ENCODE measurements at regions not wholly inside any gene's neighbourhood (a gene's known extent, or its start where the extent isn't known, plus 50 kb on each side); places are given as distances from the start of the nearest gene placed in this dataset.
"Not testable (repeated sequence)": the region's sequence is repeated elsewhere in the genome, so short reads cannot be mapped to it uniquely, and the experiment has no call there.

DNA sequence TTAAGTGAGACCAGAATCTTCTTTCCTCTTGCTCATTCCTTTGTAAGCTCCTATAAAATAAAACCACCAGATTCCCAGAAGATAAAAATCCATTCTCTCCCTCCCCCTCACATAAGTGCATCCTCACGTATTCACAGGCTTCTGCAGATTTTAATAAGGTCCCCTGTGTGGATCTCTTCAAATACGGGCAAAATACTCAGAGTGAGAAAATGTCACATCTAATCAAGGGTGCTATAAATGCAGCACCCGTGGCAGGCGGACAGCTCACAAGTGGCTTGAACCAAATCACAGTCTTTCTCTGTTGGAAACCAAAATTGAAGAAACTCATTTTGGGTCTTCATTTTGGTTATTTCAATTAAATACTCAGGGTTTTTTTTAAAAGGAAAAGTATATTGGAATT is 212.9 kb upstream of the CMC1 start:
- no peak for DNase-seq (ENCODE audit: insufficient read length, low spot score)

DNA sequence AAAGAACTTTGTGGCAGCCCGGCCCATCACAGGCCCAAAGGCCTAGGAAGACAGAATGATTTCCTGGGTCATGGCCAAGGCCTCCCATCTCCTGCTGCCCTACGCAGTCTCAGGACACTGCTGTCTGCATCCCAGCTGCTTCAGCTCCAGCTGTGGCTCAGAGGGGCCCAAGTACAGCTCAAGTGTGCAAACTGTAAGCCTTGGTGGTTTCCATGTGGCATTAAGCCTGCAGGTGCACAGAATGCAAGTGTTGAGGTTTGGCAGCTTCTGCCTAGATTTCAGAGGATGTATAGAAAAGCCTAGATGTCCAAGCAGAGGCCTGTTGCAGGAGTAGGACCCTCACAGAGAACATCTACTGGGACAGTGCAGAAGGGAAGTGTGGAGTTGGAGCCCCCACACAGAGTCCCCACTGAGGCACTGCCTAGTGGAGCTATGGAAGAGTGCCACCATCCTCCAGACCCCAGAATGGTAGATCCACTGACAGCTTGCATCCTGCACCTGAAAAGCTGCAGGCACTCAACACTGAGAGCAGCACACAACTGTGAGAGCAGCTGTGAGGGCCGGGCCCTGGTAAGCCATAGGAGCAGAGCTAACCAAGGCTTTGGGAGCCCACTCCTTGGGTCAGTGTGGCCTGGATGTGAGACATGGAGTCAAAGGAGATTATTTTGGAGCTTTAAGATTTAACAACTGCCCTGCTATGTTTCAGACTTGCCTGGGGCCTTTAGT is 208.2 kb upstream of the CMC1 start:
- DNase-seq (ENCODE audit: insufficient read length, low spot score), result no peak
- FAIRE-seq, result no peak

More for the DNA sequence above, 212.9 kb upstream of the CMC1 start:
- no peak for FAIRE-seq

DNA sequence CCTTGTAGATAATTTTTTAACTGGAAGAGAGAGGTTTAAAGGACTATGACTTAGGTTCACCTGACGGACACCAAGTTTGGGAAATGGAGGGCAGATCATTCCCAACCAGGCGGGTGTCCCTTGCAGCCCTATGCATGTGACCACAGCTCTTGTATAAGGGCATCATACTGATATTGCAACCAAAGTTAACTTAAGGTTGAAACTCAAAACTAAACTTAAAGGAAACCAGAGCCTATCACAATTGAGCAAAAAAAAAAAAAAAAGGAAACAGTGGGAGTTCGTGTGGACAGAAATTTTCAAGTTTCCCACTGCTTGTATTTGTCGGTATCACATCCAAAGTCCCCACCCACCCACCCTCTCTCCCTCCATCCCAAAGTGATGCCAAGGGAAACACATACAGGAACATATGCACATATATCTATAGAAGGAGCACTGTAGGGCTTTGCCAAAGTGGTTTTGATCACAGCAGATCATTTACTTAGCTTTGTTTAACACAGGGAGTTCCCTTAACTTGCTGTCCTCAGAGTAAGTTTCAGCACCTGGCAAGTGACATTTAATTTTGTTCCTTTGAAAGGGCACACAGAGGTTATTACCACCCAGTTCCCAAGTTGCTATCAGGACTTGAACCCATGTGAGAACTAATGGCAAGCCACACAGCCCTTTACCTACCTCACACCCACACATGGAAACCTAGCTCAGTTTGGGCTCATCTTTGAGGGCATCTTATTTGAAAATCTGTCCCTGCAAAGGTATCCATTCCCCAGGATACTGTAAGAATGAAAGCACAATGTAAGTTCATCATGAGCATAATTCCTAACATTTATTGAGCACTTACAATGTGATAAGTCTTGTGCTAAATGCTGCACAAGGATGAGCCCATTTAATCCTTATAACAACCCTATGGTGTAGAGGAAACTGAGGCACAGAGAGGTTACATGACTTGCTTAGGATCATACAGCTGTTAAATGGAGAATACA is 204.5 kb upstream of the CMC1 start:
- FAIRE-seq, result peak; percentile 52
- DNase-seq (ENCODE audit: insufficient read length, low spot score), result no peak

DNA sequence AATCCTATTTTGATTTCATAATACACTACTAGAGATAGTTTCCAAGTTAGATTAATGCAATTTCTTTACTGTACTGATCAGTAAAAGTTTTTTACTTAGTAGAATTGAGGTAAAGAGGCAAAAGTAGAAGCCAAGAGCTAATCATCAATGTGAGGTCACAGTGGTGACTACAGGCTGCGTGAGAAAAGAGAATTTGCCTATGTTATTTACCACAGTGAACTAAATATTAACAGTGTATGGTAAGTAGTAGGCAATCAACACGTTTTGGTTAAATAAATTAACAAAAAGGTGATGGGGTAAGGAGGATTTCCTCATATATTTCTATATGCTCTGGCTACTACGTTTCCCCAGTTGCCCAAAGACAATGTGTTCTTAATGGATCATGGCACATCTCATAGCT is 202.2 kb upstream of the CMC1 start:
- DNase-seq (ENCODE audit: insufficient read length, low spot score), result no peak
- no peak for FAIRE-seq

DNA sequence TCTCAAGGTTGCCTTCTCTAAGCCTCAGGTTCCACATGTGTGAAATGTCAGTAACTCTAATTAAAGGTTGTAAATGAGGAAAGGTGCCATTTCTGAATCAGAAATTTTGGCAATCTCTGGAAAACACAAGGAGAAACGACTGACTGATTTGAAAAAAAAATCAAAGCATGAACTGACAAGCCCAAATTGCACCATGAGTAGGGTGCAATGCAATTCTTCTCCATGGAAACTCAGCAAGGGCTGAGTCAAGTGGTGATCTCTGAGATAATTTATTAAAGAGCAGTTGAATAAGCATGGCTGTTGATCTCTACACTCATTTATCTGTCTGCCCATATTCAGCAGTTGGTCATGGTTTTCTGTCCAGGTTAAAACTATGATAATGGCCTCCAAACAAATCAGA is 201.6 kb upstream of the CMC1 start:
- DNase-seq (ENCODE audit: insufficient read length, low spot score) (no peak), FAIRE-seq (no peak)

DNA sequence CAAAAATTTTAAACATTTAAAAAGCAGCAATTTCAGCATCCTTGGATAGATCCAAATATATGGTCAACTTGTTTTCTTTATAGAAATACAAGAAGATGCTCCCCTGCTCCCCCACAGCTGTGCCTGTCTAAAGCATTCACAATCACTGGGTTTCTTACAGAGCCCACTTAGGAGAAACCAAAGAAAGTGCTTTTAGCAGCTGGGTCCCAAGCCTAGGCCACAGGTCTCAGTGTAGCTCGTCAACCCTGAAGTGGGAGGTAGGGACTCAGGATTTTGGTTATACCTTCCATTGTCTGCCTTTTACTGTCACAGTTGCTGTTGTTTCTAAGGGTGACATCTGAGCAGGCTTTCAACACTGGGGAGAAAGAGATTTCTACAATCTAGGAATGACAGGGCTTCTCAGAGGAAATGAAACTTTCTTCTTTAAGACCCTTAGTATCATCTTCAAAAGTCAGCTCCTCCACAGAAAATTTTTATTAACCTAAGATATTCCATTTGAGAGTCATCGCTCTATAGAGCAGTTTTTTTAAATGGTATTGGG is 199.3 kb upstream of the CMC1 start:
- FAIRE-seq (peak; percentile 87), DNase-seq (ENCODE audit: insufficient read length, low spot score) (no peak)

DNA sequence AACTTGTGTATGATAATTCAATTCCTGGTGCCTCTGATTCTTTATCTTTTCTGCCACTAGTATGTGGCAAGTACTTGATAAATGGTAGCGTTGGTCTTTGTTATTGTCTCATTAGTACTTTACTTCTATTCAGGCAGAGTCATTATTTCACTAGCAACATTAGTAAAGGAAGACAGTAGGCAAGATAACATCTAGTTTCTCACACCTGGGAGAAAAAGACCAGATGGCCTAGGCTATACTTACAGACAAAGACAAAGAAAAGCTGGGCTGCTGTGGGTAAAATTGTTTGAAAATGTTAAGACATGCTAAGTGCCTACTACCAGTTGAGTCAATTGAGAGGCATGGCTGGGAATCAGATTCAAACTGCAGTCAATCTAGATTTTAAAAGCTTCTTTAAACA is 198.7 kb upstream of the CMC1 start:
- DNase-seq (ENCODE audit: insufficient read length, low spot score) (no peak), FAIRE-seq (no peak)

DNA sequence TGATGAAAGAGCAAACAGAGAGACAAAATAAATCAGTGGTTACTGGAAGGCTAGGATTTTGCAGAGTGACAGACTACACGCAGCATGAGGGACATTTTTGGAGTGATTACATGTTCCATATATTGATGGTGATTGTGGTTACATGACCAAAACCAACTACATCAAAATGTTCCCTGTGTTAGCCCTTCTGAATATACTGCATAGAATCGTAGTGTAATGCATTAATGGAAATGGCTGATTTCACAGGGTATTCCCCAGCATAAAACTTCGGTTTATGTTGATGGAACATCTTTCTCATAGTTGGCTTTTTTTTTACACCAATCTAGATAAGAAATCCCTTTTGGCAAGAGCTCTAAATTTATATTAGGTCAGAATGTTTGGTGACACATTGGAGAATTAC is 191.3 kb upstream of the CMC1 start:
- FAIRE-seq, result no peak
- DNase-seq (ENCODE audit: insufficient read length, low spot score), result no peak

DNA sequence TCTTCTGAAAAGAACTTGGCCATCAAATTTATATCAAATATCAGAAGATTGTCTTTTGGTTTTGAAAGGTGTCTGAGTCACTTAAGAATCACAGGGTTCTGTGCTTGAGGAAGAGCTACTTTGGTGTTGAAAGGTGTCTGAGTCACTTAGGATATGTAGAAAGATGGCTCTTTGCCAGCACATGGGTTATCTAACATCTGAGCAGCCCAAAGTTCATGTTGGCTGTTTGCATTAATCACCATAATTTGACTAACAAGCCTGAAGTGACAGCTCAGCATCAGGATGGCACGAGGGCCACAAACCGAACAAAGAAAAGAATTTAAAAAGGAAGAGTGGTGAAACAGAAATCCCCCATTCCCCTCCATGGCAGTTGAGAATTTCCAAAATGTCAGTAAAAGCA is 190.5 kb upstream of the CMC1 start:
- FAIRE-seq, result no peak
- no peak for DNase-seq (ENCODE audit: insufficient read length, low spot score)

DNA sequence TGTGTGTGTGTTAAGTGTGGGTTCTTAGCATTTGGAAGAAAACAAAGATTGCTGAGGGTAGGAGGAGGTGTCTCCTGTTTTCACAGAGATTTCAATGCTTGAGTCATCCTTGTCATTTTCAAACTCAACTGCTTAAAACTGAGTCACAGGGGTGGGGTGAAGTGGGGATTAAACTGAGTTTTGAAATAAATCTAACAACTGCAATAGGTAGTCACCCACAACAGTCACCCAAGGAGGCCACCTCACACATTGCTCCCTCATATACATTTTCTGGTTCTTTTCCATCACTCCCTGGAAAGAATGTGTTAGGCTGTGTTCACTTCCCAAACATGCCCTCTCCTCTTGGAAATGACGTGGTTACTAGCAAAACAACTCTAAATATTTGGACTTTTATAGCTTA is 187.7 kb upstream of the CMC1 start:
- DNase-seq (ENCODE audit: insufficient read length, low spot score) (no peak), FAIRE-seq (no peak)

DNA sequence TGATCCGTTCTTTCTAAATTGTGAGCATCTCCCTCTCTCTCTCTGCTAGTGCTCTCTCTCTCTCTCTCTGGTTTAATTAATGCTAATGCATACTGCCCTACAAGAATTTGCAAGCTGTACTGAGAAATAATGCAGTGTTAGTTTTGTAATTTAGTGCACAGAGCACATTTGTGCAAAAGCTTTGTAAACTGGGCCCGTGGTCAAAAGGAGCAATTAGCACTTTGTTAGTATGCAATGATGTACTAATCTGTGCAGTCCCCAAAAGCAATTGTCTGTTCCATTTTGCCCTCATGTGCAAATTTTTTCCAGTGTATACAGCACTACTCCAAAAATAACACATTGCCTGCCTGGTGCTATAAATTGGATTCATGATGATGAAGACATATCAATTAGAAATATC is 184.6 kb upstream of the CMC1 start:
- no peak for FAIRE-seq
- DNase-seq (ENCODE audit: insufficient read length, low spot score), result no peak

DNA sequence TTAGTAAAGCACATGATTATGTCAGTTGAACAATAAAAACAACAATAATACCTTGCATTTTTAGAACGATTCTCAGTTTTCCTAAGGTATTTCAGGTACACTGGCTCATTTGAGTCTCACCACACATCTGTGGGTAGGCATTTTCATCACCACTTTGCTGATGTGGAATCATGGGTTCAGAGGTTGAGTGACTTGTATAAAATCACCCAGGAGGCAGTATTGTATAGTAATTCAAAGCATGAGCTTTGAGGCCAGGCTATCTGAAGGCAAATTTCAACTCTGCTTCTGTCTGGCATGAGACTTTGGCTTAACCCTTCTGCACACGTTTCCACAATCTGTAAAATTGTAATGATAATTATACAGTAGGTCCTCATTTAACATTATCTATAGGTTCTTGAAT is 183.9 kb upstream of the CMC1 start:
- DNase-seq (ENCODE audit: insufficient read length, low spot score) (no peak), FAIRE-seq (no peak)

DNA sequence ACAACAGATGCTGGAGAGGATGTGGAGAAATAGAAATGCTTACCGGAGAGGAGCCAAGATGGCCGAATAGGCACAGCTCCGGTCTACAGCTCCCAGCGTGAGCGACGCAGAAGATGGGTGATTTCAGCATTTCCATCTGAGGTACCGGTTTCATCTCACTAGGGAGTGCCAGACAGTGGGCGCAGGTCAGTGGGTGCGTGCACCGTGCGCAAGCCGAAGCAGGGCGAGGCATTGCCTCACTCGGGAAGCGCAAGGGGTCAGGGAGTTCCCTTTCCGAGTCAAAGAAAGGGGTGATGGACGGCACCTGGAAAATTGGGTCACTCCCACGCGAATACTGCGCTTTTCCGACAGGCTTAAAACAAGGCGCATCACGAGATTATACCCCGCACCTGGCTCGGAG is 182.2 kb upstream of the CMC1 start:
- FAIRE-seq; DNase-seq (ENCODE audit: insufficient read length, low spot score): not testable (repeated sequence)

DNA sequence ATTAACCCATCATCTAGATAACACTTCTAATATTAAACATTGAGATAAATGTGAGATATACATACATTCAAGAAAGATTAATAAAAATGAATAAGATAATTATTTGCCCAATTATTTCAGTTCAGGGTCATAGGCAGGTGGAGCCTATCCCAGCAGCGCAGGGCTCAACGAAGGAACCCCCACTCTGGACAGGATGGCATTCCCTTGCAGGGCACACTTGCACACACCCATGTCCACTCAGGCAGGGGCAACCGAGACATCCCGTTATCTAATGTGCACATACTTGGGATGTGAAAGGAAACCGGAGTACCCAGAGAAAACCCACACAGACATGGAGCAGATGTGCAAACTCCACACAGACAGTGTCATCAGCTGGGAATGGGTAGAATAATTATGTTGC is 175.4 kb upstream of the CMC1 start:
- FAIRE-seq, result no peak
- DNase-seq (ENCODE audit: insufficient read length, low spot score), result no peak

DNA sequence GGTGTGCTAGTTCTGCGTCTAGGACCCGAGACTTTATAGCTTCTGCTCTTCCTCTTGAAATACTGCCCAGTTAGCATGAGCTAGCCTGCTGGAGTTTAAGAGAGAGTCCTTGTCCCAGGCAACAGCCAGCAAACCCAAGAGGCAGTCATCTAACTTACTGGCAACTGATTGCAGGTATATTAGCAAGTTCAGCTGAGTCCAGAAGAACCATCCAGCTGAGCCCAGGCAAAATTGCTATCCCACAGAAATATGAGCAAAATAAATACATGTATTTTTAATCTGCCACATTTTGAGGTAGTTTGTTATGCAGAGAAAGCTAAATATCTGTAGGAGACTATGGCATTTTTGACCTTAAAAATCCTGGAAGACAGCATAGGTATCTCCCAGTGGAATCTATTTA is 174.4 kb upstream of the CMC1 start:
- FAIRE-seq, result no peak
- DNase-seq (ENCODE audit: insufficient read length, low spot score), result no peak

DNA sequence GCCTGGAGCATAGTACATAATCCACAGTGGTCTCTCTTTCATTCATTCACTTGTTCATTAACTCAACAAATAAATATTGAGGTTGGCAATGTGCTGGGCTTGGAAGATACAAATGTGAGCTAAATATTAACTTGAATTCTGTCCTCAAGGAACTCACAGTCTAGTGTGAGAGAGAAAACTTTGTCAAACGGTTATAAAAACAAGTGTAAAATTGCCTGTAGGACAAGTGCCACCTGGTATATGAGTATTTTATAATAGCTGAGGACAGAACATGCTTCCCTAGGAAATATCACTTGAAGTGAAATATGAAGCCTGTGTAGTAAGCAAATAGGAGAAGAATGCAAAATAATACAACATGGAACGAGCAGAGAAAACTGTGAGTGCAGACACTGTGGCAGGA is 173.1 kb upstream of the CMC1 start:
- FAIRE-seq (no peak), DNase-seq (ENCODE audit: insufficient read length, low spot score) (no peak)

DNA sequence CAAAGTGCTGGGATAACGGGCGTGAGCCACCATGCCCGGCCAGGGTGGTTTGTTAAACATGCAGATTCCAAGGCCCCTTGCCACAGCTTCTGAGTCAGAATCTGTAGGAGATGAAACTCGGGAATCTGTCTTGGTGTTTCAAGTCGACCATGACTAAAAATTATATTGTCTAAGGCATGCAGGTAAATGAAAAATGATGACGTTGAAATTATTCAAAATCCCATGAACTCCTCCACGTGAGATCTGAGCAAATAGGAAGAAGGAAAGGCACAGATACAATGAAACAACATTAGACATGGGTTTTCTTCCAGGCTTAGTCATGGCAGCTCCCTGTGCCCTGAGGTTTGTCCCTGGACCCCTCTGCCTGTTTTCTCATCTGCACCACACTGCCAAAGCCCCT is 172.0 kb upstream of the CMC1 start:
- DNase-seq (ENCODE audit: insufficient read length, low spot score), result no peak

DNA sequence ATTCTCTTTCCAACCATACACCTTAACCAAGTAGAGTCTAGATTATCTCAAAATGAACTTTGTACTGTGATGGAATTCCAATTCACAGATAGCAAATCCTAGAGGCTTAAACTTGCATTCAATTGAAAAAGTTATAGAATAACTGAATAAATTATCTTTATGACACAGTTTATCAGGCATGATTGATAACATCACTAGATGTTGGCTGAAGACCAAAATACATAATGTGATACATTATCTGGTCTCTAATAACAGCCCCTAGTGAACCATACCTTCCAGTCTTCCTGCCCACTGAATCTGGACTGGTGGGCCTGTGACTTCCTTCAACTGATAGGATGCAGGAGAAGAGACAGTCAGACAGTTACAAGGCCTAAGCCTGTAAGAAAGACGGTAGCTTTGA is 165.2 kb upstream of the CMC1 start:
- FAIRE-seq, result no peak
- DNase-seq (ENCODE audit: insufficient read length, low spot score), result no peak

More for the DNA sequence above, 172.0 kb upstream of the CMC1 start:
- FAIRE-seq, result no peak

DNA sequence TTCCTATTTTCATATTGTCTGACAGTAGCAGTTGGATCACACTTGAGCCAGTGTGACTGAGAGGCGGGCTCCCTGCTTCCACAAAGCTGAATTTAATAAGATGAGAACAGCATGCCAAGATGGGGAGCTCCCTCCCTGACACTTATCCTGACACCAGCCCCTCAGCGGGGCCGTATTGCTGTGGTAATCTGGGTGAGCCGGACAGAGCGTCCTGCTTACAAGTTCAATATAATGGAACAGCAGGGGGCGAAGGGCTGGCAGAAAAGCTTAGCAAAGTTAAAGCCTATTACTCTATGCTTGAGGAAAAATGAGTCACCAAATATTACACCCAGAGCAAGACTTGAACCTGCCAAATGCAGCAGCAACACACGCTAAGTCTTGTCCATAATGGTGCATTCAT is 163.8 kb upstream of the CMC1 start:
- FAIRE-seq (no peak), DNase-seq (ENCODE audit: insufficient read length, low spot score) (no peak)

DNA sequence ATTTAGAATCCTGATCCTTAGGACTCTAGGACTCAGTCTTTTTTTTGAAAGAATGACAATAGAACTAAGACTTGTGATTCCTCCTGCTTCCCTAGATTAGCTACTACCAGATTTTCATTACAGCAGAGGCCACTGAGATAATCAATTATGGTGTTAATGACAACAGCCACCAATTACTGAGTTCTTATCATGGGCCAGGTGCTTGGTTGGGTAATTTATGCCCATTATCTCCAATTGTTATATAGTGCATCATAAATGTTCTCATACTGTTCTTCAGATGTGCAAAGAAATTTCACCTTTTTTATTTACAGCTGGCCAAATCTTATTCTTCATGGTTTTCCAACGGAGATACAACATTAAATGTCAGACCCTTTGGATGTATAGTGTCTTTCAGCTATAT is 162.9 kb upstream of the CMC1 start:
- no peak for FAIRE-seq

DNA sequence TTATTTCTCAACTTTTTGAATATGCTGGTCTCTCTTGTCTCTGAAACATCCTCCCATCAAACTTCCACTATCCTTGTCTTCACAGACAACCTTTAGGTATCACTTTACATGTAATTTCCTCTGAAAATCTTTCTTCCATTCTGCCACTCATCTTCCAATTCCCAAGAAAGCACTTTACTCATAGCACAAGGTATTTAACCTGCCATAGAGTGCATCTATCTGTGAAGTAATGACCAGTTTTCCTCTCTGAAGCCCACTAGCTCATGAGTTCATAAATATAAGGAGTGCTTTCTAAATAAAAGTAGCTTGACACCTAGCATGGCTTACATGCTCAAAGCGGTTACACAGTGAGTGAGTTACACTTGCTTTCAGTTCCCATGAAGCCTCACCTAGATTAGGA is 160.7 kb upstream of the CMC1 start:
- DNase-seq (ENCODE audit: insufficient read length, low spot score), result no peak
- no peak for FAIRE-seq

More for the DNA sequence above, 162.9 kb upstream of the CMC1 start:
- DNase-seq (ENCODE audit: insufficient read length, low spot score), result no peak

DNA sequence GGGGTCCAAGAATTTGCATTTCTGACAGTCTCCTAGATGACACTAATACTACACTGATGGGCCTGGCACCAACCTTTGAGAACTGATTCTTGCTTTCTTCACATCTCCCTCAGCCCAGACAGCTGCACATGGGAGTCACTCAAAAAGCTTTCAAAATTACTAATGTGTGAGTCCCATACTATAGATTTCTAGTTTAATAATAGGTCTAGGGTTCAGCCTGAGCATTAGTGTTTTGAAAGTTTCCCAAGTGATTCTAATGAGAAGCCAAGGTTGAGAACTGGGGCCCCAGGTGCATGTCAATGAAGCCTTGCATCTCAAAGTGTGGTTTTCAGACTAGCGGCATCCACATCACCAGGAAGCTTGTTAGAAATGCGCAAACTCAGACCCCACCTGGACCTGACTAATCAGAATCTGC is 159.9 kb upstream of the CMC1 start:
- no peak for FAIRE-seq

More for the DNA sequence above, 159.9 kb upstream of the CMC1 start:
- no peak for DNase-seq (ENCODE audit: insufficient read length, low spot score)
